ENCODE measurements at regions not wholly inside any gene's neighbourhood (a gene's known extent, or its start where the extent isn't known, plus 50 kb on each side); places are given as distances from the start of the nearest gene placed in this dataset.

DNA sequence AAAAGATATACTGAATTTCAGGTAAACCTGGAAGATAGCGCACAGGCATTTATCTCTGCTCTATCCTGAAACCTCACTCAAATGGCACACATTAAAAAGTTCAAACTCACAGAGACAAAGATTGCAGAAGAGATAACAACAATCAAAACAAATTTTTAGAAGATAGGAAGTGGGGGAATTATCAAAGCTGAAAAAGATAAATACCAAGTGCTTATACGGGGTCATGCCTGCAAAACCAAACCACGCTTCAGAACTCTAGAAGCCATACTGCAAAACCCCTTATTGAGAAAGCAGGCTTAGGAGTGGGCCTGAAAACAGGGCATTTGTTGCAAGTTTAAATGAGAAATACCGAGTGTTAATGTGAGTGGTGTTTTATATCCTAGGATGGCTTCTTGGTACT is 76.8 kb downstream of the BARHL2 start:
- TF ChIP-seq CTCF (IDR thresholded peaks at IDR 0.05; ENCODE audit: poor library complexity): no peak
- TF ChIP-seq EZH2 (IDR thresholded peaks at IDR 0.05; ENCODE audit: borderline replicate concordance): no peak
